HG03575 (cell line): ENCODE measurements at regions not wholly inside any gene's neighbourhood (a gene's known extent, or its start where the extent isn't known, plus 50 kb on each side); places are given as distances from the start of the nearest gene placed in this dataset.

ENCODE experiments used
- ATAC-seq: cut with Tn5 transposase; IDR thresholded peaks from one replicate; pipeline ENCODE4 v1.9.1; 2021; ENCODE audit not compliant: unreplicated experiment, insufficient number of reproducible peaks, low FRiP score; ENCODE audit errors: extremely low read depth

DNA sequence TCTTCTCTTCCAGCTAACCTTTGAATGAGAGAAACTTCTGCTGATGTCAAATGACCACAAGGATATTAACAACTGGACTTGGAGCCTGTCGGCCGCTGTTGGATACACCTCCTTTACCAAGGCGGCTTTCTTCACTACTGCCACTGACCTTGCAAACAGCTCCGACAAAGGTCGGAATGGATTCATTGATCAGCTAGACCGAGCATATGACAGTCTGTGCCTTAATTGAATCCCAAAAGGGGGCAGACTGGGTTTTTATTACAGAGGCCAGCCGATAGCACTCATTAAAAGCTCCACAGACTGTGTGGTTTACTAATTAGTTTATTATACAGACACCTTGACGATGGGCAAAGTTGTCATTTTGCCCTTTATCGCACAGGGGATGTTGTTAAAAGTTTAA, 394.5 kb downstream of the RERGL start:
- no peak for ATAC-seq

DNA sequence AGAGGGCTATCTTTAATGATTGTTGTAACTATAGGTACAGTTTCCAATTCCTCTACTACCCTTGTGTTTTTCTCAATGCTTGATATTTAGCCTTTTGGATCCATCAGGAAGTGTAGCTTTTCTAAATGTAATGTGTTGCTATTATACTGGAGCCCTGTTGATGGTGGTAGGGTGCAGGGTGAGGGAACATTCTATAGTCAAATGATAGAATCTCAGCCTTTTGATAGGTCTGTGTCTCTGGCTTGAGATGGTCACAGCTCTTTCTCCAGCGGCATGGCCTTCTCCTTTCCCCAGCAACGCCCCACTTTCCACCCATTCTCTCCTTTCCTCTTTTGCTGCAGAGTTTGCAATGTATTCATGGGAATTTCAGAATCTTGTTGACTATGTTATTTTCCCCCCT, 398.6 kb downstream of the RERGL start:
- no peak for ATAC-seq

DNA sequence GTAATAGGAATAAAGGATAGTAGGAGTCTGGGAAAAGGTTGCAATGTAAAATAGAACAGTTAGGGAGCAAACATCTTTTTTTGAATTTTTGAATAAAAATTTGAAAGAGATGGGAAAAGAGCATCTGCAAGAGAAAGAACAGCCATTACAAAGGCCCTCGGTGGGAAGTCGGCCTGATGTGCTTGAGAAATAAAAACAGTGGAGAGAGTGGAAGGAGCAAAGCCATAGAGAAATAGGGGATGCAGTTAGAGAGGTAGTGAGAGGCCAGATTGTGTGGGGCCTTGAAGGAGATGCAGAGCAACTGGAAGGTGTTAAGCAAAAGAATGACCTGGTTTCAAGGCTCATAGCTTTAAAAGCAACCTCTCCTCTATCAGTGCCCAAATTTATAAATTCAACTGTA, 409.8 kb downstream of the RERGL start:
- ATAC-seq: no peak

DNA sequence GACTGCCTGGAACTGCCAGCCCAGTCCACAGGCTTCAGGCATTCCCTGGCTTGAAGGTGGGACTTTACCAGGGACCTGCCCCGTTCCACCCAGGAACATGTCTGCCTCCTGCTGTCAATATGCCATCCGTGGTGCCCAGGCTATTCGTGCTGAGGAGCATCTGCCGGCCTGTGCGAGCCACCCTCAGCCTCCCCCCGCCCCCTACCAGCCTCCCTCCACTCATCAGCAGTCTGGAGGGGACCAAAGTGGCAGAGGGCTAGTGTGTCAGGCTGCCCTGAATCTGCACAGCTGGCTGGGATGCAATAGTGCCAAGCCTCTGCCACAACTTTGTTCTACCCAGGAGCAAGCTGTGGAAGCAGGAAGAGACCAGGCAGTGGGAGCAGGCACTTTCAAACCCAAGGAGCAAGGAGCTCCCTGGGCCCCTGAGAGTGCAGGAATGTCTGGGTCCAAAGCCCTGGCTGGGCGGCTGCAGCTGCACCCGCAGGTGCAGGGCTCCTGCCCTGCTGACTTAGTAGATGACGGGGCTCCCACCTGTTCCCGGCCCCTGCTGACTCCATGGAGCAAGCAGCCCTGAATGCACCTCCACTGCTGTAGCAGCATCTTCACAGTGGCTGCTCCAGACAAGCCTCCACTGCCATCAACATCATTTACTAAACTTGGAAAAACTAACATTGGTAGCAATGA, 423.2 kb downstream of the RERGL start:
- no peak for ATAC-seq

DNA sequence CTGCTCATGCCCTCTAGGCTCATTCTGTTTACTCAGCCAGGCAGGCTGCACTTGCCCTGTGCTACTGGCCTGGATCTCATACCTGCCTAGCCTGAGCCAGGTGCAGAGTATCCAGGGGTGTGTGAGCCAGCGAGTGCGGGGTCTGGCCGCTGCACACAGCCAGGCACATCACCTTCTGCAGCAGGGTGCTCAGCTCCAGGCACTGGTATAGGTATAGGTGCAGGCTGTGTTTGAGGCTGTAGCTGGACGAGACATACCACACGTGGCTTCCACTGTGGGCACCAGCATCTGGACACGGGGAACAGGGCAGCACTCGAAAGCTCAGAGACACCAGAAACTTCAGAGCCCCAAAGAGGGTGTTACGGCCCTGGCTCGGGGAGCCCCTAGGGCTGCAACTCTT, 424.2 kb downstream of the RERGL start:
- ATAC-seq: no peak

DNA sequence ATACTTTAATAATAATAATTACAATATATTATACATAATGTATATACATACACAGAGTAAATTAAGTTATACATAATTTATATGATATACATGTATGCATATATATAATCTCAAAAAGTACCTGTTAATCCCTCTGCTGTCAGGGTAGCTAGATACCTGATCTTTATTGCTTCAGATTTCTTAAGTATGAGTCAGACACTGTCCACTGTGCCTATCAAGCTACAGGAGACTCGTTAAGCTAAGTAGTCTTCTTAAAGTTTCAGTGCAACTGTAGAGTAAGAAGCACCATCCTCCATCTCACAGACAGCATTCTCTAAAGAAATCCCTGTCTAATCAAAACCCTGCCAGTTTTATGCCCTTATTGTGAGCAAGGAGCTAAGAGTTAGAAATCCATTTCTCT, 428.7 kb downstream of the RERGL start:
- no peak for ATAC-seq

DNA sequence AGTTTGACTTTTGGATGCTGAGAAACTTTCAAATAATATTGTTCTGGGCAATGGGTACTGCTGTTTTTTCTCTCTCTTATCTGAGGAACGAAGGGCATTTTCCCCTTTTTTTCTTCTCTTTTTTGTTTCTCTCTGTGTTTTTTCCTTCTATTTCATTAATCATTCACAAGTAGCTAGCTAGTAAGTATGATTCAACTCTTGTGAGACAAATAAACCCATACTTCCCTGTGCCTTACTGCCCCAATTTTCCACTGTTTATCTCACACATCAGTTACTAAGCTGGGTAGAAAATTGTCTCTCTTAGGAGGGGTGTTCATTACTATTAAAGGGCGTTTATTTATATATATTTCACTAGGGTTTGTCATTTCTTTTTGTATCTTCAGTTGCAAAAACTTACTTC, 437.6 kb downstream of the RERGL start:
- no peak for ATAC-seq

DNA sequence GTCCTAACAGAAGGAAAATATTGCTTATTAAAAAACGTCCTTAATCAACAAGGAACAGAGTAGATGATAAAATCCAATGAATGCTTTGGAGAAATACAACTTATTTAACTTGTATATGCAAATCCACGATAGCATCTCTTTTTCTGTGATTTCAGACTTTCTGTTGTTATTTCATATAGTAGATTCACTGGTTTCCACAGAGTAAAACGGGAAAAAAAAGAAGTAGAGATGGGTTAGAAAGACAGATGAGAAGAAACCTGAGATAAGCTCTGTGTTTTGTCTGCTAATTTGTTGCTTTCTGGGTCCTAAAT, 447.7 kb downstream of the RERGL start:
- no peak for ATAC-seq

DNA sequence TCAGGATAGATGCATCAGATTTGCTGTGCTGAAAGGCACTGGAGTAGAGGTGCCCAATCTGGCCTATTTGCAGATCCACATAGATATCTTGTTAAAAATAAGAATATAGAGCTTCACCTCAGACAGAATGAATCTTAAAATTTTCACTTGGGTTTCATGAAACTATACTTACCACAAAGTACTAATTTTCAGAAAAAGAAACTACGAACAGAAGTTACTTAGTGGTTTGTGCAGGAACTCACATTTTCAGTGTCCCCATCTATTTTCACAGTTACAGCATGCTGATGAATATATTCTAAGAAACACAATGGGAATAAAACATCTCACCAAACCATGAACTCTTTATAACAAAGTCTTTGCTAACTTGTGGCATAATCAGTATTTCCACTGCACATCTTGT, 449.4 kb downstream of the RERGL start:
- no peak for ATAC-seq

DNA sequence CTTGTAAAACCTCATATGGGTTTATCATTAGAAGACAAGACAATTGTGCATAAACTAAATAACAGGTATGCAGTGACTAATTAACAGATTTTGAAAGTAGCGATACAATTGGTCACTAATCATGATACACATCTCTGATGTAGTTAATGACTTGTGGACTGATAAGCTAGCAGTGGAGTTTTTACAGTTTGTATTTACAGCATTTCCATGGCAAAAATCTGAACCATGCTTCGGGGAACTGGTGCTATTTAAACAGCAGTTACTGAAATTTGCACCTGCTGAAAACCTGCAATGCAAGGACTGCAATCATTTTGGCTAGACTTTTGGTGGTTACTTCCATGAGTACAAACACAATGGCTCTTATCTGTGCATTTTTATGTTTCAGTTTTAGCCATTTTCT, 471.2 kb downstream of the RERGL start:
- ATAC-seq: no peak

DNA sequence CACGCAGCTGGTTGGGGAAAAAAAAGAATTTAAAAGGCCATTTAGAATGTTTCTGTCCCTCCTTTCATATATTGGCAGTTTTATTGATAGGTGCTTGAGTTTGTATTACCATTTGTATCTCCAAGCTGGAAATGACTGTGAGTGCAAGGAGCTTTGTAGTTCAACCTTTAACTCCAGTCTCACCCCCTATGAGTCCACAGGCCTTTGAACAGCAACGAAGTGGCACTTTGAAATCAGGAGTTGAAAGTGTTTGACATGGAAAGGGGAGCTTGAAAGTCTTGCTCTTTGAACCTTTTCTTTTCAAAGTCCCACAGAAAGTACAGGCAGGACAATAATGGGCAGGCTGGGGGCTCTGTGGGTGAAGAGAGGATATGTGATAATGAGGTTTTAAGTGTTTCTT, 480.3 kb downstream of the RERGL start:
- no peak for ATAC-seq

DNA sequence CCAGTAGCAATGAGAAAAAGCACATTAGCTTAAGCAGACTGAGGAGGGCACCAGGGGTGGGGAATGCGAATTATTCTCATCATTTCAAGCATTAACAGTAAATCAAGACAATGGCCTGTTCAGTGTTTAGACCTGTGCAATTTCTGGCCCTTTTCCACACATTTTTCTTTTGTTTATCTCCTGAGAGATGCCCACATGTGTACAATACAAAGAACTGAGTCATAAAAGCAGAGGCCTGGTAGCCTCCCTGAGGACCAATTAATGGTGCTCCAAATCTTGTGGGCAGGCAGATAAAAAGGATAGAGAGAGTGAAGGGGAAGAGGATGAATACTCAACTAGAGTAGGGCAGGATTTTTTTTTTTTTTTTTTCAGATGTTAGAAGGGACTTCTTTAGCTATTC, 480.8 kb downstream of the RERGL start:
- ATAC-seq: no peak

DNA sequence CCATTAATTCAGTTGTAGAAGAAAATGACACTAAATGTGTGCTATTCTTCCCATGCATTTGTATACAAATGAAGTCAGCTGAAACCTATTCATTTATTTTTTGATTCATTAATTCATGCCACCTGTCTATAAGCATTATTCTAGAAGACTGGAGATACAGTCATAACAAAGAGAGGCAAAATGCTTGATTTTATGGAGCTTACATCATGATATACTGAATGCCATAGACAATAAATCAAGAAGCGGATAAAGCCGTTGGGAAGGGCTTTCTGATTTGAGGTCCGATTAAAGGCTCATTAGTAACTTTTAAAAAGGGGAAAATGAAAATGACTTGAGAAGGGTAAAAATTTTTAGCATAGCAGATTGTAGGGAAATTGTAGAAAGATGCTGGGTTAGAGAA, 494.9 kb downstream of the RERGL start:
- ATAC-seq: no peak

DNA sequence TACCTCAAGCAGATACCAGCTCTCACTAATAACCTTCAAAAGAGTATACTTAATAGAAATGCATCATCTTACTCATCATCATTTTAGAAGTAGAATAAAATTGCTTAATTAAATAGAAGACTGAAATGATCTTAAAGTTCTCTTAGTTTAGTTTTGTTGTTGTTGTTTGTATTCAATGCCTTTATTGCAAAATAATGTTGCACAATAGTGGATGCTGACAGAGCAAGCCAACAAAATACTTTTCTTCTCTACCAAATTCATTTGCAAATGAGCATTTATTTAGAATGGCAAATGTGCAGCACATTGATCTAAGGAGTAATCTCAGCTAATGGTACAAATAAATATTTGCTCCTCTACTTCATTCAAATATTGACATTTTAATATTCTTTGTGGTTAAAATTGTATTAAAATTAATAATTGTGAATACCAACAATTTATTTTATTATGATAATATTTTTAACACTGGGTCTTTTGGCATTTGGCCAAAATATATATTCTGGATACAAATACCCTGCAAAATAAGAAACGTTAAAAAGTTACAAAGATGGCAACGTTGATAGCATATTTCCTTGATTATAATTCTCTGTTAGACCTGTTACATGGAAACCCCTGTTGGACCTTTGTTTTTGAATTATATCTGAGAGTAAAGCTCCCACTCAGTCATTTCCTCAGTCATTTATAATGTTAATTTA, 496.1 kb downstream of the RERGL start:
- ATAC-seq: no peak

DNA sequence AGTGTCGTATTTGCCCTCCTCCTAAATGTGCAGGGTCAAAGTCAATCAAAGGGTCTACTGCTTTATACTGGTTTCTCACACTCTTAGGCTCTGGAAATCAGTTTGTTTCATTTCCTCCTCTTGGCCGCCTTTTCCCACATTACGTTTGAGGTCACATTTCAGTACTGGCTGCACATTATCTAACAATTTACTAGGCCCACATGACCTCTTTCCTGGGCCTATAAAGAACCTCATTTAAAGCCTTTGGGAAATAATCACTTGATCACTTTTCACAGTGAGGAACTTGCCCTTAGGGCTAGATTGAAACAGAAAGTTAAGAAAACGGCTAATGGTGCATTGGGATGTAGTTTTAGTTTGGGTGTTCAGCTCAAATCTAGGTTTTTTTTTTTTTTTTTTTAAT, 497.5 kb downstream of the RERGL start:
- no peak for ATAC-seq

DNA sequence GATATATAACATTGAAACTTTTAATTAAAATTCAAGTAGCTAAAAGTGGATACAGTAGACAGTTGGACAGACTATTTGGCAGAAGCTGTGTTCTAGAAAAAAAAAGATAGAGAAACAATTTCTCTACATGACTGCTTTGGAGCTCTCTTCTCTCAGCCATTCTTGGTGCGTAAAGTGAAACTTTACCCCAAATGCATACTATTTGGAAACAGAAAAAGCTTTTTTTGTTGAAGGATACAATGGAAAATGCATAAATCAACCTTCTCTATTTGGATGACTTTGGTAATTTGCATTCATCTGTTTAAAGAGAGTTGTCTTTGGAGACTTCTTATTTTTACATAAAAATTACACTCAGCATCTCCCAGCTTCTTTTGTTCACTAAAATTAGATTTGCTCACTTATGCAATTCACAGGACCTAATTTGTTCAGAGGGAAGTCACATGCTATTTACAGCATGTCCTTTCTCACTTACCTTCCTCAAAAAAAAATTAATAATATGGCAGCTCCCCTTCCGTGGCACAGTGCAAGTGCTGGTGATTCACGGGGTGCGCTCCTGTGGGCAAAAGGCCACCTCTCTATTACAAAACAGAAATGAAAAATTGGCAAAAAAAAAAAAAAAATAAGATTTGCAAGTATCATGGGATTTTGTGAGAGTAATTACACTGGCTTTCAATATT, 498.9 kb downstream of the RERGL start:
- no peak for ATAC-seq

DNA sequence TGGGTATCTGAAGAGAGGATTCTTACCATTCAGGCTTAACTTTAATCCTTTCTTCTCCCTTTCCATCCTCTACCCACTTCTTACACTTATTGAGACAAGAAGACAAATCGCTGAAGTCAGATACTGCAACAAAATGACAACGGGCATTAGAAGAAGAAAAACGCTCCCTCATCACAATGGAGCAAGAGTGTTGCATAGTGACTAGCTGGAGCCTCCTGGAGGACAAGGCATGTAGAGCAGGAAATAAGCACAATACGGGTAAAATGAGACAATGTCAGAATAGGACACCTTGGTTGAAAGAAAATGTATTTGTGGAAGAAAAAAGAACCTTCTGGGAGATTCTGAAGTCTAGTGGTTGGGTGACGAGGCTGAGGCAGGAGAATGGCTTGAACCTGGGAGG, 501.0 kb downstream of the RERGL start:
- no peak for ATAC-seq

DNA sequence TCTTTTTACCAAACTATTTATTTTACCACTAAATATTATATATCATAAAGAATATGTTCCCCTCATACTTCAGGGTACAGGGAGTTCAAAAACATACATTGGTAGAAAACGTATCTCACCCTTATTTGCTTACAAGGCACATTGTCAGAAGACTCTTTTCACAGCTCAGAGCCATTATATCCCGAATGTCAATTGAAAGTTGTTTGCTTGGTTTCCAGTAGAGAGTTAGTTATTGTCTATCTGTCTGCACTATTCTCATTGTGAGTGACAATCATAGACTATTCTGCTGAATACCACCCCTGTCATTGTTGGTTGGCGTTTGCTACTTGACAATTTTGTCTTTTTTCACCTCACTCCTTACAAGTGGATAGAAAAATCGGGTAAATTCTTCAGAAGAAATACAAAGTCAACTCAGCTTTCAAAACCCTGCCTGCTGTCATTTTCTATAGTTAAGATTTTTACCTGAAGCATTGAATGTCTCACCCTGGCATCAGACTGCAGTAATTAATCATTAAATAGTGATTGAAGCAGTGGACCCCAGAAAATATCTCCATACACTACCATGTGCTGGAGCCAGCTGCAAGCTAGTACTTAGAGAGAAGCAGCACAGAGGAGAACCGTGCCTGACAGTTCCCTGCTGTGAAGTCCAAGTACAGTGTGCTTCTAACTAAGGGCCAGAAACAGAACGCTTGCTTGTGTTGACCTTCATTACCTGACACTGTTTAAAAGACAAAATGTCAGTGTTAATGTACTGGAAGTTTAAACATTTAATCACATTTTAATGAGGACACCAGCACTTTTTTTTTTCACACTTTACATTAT, 510.6 kb downstream of the RERGL start:
- ATAC-seq: no peak

DNA sequence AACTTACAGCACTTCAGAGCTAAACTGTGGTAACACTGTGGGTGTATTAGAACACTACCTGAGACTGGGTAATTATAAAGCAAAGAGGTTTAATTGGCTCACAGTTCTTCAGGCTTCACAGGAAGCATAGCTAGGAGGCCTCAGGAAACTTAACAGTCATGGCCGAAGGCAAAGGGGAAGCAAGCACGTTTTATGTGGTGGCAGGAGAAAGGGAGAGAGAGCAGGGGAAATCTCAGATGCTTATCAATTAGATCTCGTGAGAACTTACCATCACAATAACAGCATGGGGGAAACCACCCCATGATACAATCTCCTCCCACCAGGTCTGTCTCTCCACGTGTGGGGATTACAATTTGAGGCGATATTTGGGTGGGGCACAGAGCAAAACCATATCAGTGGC, 512.6 kb downstream of the RERGL start:
- ATAC-seq: no peak

DNA sequence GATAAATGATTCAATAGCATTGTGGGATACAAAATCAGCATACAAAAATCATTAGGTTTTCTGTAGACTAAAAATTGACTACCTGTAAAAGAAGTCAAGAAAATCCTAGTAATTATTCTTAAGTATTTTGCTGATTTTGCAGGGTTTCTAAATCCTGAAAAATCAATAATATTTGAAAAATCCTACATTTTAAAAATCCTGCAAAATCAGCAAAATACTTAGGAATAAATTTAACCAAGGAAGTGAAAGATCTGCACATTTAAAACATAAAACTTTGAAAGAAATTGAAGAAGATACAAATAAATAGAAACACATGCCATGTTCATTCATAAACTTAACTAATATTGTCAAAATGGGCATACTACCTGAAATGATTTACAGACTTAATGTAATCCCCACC, 517.7 kb downstream of the RERGL start:
- ATAC-seq: no peak
